Inflammatory macrophage (primary cell): ENCODE measurements at regions not wholly inside any gene's neighbourhood (a gene's known extent, or its start where the extent isn't known, plus 50 kb on each side); places are given as distances from the start of the nearest gene placed in this dataset.

ENCODE experiments used
- DNase-seq, 2 donors: peaks; one replicate each; pipeline ENCODE4 v3.0.0-alpha.2; 2020 to 2022

DNA sequence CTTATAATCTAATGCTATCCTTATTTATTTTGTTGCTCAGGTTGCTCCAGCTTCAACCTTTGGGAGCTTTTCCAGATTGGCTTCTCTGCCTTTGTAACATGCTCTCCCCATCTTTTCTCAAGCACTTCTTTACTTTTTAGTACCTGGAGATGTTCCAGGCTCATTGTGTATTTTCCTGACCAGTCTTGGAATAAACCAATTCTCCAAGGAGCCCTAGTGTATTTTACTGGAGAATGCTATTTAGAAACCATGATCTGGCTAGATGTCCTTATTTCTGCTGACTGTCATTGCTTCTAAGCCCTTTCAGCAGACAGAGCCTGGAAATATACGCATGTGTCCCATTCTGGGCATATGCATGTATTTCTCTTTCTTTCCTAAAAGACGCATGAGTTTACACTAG lies 95.7 kb downstream of the EMX2 start:
- no peak for DNase-seq

DNA sequence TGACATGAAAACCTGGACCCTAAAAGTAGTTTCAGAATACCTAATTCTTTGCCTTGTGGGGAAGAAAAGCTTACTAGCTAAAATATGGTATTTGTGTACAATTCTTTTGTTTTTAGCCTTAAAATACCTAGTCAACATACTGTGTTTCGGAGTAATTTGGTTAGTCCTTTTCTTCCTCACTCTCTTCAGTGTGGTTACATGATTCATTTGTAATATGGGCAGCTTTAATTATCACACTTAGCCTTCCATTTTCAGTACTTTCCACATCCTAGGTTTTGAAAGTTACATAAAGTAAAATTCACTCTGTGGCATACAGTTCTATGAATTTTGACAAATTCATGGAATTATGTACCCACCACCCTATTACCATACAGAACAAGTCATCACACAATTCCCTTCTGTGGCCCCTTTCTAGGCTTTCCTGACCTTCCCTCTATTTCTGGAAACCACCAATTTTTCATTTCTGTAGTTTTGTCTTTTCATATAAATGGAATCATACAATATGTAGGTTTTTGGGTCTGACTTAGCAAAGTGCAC lies 96.2 kb downstream of the EMX2 start:
- DNase-seq, result no peak

DNA sequence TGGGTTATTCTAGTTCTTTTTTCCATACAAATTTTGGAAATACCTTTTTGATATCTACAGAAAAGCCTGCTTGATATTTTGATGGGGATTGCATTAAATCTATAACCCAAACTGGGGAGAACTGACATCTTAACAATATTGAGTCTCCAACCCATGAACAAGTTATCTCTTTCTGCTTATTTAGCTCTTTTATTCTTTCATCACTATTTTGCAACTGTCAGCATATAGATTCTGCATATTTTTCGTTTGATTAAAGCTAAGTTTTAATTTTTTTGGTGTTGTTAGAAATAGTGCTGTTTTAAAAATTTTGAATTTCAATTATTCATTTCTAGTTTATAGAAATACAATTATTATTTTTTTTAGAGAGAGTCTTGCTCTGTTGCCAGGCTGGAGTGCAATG lies 97.9 kb downstream of the EMX2 start:
- no peak for DNase-seq

DNA sequence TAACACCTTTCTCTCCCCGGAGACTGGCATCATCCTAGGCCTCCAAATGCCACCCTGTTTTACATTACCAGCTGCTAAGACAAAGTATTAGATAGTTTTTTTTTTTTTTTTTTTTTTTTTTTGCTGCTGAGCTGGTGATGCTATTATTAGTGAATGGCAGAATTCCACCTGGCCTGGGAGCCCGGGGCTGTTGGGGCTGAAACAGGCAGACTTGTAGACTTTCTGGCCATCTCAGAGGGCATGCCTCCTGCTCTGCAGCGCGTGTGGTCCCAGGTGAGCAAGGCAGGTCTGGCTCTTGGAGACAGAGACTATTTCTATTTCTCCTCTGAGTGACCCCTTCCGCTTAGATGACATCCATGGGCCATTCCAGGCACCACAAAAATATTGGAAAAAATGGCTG lies 104.2 kb downstream of the EMX2 start:
- no peak for DNase-seq

DNA sequence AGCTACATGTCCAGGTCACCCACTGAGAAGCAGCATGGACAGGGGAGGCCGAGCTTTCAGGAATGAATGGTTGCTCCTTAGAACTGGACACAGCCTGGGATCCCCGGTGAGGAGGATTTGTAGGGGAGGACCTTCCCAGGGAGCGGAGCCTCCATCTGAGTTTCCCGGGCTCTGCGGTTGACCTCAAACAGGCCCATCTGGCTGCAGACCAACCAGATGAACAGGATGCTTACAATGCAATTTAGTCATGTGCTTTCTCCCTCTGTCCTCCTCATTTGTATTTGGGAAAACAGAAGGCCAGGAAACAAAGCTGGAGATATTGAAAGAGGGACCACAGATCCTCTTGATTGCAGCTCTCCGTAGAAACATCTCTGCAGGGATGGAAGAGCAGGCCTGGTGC lies 104.8 kb downstream of the EMX2 start:
- no peak for DNase-seq

DNA sequence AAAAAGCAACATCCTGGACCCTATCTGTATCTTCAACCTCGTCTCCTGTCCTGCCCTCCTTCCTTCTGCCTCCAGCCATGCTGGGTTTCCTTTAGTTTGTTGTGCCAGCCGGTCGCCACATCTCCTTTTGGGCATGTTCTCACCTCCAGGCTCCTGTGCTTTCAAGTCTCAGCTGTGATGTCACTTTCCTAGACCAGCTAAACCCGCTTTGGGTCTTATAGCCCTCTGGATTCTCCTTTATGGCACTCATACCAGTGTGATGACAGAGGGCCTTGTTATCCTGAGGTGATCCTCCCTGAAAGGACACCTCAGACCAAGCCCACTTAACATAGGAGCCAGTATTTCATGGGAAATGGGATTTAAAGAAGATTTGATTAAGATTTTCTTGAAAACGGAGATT lies 108.6 kb downstream of the EMX2 start:
- DNase-seq, result no peak

DNA sequence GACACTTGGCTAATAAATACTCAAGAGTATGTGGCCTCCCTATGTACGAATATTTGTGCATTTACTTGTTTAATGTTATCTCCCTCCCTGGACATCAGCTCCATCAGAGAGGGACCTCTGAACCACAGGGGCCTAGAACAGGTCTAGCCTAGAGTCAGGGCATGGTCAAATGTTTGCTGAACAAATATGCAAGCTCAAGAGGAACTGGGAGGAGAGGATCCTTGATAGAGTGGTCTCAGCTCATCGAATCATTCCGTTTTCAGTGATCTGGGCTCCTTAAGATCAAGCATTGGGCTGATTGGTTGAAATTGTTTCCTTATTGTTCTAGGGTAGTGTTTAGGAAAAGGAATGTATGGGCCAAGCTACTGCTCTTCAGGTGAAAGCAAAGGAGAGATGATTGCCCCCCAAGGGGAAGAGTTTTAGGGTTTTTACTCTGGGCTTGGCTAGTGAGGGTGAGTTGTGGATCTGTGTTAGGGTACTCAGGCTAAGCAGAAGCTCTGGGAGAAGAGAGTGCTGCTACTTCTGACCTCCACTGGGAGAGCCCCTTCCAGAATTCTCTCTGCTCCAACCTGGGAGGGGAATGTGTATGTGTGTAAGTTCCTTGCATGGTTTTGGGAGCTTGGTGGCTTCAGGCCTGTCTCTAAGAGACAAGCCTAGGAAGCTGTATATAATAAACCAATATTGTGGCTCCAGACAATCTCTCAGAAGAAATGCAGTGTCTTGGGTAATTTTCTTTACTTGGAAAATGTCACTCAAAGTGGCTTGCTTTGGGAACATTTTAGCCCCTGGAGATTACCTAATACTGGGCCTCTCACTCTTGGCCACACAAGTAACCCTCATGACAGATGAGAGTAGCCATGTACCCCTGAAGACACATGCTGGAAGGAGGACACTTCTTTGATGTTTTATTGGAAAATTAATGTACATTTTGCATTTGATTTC lies 110.0 kb downstream of the EMX2 start:
- no peak for DNase-seq

DNA sequence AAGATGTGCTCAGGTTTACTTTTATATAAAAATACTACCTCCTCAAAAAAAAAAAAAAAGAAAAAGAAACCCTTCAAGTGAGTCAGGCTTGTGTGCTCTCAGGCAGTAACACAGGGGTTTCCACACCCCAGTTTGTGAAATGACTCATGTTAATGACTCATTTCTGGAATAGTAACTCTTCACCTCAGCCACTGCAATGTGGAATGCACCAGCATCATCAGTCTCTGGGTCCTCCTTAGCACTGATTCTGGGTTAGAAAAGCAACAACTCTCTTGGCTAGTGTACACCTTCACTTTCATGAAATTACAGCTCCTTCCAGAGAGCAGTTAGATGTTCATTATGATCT lies 110.6 kb downstream of the EMX2 start:
- peak in 1 of 2 donors; percentile 15 for DNase-seq

DNA sequence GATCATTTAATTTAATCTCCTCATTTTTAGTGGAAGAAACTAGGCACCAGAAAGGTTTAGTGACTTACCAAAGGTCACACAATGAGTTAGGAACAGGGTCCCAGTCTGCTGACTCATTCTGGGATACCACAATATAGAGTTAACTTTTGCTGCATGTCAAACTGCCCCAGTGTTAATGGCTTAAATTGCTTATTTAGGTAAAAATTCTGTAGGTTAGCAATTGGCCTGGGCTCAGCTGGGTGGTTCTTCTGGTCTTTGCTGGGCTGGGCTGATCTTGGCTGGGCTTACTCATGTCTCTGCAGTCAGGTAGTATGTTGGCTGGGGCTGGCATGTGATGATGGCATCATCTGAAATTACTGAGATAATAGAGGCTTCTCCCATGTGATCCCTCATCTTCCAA lies 111.6 kb downstream of the EMX2 start:
- DNase-seq, result no peak

DNA sequence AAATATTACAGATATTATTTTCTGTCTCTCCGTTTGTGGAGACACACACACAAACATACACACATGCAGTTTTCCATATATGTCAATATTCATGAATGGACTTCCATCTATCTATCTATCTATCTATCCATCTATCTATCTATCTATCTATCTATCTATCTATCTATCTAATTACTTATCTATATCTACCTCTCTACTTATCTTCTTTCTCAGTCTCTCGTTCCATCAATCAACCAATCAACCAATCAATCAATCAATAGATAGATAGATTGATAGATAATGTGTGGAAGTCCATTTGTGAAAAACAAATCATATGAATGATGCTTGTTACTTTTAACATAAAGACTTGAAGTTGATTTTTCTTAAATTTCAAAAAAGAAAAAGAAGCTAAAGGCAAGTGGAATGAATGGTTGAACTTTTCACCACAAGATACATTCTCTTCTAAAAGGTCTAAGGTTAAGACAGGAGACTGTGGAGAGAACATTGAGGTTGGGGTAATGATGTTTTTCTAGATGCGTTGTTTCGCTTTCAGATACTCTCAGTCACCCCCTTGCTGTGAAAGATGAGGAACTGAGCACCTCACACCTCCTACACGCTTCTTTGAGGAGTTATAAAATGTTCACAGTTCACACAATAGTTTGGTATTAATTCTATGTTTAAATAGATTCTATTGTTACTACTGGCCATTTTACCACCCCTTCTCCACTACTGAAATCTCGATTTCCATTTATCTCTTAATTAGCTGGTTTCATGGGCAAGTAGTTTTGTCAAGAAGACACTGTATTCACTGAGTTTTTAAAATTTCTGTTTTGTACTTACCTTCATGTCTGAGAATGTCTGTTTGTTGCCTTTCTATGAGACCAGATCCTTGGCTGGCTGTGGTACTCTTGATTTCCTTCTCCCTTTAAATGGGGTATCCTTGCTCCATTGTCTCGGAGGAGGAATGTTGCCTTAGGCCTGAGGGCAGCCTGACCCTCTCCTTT lies 114.1 kb downstream of the EMX2 start:
- DNase-seq, result no peak

DNA sequence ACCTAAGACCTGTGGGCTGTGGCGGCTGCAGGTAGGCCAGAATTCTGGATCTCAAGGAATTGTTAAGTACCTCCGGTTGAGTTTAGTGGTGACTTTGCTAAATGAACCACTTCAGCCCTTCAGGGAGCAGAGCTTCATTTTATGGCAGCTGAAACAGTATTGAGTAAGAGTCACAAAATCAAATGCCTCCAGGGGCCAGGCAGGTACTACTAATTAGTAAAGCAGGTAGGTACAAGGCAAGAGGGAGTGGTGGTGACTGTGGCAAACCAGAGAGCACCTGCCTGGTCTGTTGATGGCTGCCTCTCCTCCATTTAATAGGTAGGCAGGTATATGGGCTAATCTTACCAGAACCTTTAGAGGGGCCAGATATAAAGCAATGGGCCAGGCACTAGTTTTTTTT lies 118.8 kb downstream of the EMX2 start:
- no peak for DNase-seq

DNA sequence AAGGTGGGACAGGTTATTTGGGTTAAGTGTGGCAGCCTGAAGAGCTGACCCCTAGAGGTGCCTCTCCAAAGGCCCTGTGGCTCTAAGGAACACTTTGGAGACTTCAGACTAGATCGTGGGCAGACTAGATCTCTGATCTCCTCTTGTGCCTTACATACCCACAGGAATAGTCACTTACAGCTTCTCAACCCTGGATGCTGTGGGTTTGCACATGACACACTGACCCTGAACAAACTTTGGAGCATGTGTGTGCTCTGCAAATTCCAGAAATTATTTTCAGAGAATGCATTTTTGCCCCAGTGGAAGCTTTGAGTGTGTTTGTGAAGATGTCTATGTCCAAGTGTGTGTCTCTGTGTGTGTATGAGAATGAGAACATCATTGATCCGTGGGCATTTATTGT lies 119.6 kb downstream of the EMX2 start:
- DNase-seq, result no peak

DNA sequence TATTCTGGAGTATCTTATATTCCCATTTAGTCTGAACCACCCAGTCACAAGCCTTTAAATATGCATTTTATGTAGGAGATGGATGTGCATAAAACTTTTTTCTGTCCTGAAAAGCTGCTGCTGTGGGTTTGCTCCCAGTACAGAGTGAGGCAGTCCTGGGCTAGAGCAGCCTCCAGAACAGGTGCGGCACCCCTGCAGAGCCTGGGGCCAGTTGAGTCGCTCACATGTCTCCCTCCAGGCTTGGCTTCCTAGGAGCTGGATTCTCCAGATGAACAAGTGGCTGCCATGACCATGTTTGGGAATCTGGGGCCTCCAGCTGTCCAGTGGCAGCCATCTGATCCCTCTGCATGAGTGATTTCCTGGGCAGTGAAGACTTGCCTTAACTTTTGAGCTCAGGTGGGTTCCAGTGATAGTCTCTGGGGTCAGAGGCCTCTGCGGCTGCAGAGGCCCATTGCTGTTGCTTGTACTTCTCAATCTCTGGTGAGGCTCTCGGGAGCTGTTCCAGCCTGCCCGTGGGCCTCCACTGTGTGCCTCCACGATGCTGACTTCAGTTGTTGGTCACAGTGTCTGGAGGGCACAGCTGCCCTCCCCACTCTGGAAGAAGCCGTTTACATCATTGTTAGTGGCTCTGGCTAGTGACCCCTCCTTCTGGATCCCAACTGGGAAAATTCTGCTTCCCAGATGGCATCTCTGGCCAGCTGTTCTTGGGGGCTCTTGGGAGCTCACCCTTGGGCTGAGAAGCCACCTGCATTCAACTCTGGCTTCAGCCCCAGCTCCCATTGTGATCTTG lies 120.4 kb downstream of the EMX2 start:
- no peak for DNase-seq

DNA sequence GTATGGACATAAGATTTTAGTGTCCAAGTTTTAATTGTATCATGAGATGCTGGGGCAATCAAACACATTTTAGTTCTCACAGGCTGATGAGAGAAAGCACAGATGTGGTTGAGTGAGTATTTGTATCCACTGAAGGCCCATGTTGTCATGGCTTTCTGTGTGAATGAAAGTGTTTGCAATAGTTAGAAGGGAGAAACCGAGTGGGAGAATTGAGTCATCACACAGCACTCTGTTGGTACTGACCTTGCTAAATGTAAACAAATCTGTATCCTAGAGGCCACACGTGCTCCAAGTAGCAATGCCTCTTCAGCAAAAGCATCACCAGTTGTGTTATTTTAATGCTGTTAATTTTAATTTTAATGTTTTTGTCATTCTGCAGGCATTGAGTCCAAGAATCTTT lies 121.2 kb downstream of the EMX2 start:
- DNase-seq, result no peak

DNA sequence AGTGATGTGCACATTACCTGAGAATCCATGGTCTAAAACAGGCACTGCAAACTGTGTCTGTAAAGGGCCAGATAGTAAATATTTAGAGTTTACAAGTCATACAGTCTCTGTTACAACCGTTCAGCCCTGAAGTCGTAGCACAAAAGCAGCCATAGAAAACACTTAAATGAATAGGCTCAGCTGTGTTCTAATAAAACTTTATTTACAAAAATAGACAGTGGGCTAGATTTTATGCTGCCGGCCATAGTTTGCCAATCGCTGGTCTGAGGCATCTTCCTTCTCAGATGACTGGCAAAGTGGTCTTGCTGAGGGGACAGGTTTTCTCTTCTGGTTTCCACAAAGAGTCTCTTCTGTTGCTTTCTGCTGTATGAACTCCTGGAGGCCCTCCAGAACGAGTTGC lies 121.7 kb downstream of the EMX2 start:
- DNase-seq, result no peak

DNA sequence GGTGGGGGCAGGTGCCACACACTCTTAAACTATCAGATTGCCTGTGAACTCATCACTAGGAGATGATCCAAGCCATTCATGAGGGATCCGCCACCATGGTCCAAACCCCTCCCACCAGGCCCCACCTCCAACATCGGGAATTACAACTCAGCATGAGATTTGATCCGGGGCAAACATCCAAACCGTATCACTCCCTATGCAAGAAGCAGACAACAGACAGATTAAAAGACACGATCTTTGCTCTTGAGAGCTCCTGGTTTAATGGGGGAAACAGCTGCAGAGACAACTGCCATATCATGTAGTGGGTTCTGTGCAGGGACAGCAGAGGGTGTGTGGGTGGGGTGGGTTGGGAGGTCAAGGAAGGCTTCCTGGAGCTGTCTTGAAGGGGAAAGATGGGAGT lies 123.6 kb downstream of the EMX2 start:
- no peak for DNase-seq

DNA sequence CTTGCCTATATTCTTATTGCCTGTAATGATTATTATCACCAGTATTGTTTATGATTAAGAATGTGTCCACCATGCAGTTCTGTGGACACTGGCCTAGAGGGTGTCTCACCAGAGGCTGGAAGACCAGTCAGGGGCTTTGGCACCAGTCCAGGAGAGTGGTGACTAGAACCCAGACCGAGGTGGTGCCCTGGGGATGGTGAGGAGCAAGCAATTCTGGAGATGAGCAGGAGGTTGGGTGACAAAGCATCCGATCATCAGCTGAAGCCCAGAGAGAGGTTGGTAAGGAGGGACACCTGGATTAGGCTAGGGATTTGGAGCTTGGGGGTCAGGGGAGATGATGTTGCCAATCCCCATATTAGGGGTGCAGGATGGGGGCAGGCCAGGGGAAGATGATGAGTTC lies 124.4 kb downstream of the EMX2 start:
- no peak for DNase-seq

DNA sequence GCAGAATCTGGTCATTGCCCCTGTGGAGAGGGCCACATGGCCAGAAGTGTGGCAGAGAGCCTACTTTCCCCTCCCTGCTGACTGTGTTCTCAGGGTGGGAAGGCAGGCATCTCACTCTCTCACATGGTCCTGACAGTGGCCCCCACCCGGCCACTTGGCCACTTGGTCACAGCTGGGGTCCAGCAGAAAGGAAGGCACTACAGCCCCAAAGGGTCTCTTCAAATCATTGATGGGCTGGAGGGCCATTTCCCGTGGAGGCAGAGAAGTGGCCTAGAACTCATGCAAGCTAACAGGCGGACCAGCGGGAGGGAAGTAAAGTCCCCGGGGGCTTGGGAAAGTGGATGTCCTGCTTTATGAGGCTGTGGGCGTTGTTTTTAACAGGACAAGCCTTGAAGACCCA lies 125.3 kb downstream of the EMX2 start:
- DNase-seq, result no peak

DNA sequence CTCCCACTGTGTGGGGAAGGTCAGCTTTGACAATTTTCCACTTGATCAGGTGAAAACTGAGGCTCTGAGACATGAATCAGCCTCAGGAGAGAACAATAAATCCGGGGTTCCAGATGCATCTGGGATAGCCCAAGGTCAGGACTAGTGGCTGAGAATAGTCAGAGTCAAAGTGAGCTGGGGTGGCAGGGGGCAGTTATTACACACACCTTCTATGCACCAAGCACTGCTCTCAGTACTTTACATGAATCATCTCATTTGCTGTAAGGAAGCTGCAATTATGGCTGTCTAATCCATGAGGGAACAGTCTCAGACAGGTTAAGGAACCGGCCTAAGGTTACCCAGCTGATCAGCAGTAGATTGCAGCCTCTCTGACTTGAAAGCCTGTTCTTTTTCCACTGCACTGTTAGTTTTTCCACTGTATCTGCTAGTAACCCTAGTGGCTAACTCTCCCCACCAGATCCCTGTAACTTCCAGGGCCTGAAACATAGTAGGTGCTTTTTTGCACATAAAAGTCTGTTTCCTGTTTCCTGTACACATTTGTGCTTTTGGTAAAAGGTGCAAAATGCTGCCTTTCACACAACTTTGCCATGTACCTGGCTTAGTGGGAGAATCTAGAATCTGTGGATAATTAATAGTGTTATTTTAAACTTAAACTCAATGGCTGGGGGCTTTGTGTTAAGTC lies 125.9 kb downstream of the EMX2 start:
- DNase-seq, result no peak

DNA sequence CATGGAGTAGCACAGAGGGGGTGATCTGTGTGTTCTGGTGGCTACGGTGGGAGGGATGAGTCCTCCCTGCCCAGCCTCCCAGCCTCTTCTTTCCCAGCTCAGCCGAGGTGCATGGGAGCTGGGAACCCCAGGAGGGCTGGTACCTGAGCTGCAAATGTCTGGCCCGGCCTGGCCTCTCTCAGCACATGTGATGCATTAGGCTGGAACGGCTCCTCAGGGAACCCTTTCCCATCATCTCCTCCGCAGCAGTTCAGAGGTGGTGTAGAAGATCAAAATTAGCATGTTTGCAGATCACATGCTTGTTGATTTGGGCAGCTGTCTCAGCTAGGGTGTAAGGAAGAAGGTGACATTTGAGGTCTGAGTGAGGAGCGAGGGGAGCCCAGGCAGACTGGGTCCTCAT lies 126.6 kb downstream of the EMX2 start:
- no peak for DNase-seq

DNA sequence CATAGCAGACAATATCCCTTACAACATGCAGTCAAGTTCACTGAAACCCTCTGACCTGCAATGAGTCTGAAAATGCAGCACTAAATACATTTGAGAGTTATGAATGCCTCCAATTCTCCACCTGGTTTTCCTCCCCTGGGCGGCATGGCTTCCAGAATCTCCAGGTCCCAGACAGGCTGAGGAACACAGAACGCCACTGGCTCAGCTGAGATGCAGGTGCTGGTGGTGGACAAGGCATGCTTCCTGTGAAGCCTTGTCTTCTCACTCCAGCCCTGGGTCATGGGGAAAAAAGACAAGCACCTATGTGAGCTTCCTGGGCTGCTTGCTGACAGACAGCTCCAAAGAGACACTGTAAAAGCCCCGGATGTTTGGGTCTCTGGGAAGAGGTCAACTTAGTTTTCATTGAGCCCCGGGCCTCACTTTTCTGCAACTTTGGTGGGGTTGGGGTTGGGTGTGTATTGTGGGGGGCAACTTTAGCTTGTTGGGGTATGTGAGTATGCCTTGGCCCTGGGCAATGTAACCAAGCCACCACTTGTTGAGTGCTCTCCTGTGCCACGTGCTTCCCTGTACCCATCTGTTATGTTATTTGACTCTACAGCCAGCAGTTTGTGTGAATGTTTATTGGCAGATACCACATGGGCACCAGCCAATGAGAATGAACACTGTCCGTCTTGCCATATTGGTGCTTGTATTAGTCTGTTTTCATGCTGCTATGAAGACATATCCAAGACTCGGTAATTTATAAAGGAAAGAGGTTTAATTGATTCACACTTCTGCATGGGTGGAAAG lies 127.8 kb downstream of the EMX2 start:
- DNase-seq, result no peak
